ENCODE measurements at regions not wholly inside any gene's neighbourhood (a gene's known extent, or its start where the extent isn't known, plus 50 kb on each side); places are given as distances from the start of the nearest gene placed in this dataset.
A peak's percentile ranks its signal among the peaks of the same experiment; 100 is the strongest.

DNA sequence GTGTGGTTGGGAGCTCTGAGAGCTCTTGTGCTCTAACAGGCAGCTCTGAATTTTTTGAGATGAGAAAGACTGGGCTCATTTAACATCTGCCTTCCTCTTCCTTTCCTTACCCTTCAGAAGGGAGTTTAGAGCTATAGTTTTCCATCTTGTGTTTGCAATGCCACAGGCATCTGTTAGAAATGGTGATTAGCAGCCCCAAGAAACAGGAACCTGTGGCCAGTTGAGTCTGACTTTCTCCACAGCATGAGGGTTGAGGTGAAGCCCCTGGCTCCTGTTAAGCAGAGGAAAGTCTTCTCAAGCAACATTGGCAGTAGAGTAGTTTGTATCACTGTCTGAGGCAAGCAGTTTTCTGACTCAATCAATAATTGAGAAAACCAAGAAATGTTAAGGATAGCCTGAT is 577.4 kb downstream of the ZEB2 start:
- H3K9me3 Mint-ChIP-seq: no peaks in the 10 kb centered on the region
- H3K27me3 Mint-ChIP-seq: peaks cover 11% of the 10 kb centered on the region
- no peak overlapping the region for H3K4me3 Mint-ChIP-seq
- DNase-seq (ENCODE audit: low spot score in 2 of 2): no peak
- peaks cover 15% of the 10 kb centered on the region for H3K36me3 Mint-ChIP-seq
- no peak for ATAC-seq (ENCODE audit: low read depth)
- H3K4me1 Mint-ChIP-seq: peaks cover 3% of the 10 kb centered on the region
- no peak overlapping the region for H3K27ac Mint-ChIP-seq

DNA sequence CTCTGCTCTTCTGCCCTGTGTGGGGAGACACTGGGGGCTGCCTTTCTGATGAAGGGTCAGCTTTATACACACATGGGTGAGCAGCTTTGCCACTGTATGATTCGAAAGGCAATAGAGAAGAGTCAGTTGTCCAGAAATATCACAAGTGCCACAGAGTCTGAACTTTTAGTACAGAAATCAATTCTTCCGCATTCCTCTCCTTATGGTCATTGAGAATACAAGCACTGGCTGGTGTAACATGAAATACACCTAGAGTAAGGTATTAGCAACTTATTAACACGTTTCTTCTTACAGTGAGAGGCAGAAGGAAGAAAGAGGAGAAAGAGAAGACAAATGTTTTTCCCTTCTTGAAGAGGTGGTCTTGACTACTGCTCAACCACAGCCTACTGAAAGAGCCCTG is 579.2 kb downstream of the ZEB2 start:
- H3K27me3 Mint-ChIP-seq: peaks cover 11% of the 10 kb centered on the region
- H3K9me3 Mint-ChIP-seq: no peaks in the 10 kb centered on the region
- H3K4me3 Mint-ChIP-seq: no peak overlapping the region
- ATAC-seq (ENCODE audit: low read depth) (no peak), DNase-seq (ENCODE audit: low spot score in 2 of 2) (no peak)
- H3K27ac Mint-ChIP-seq: no peak overlapping the region
- H3K36me3 Mint-ChIP-seq: peaks cover 7% of the 10 kb centered on the region
- peaks cover 7% of the 10 kb centered on the region for H3K4me1 Mint-ChIP-seq

DNA sequence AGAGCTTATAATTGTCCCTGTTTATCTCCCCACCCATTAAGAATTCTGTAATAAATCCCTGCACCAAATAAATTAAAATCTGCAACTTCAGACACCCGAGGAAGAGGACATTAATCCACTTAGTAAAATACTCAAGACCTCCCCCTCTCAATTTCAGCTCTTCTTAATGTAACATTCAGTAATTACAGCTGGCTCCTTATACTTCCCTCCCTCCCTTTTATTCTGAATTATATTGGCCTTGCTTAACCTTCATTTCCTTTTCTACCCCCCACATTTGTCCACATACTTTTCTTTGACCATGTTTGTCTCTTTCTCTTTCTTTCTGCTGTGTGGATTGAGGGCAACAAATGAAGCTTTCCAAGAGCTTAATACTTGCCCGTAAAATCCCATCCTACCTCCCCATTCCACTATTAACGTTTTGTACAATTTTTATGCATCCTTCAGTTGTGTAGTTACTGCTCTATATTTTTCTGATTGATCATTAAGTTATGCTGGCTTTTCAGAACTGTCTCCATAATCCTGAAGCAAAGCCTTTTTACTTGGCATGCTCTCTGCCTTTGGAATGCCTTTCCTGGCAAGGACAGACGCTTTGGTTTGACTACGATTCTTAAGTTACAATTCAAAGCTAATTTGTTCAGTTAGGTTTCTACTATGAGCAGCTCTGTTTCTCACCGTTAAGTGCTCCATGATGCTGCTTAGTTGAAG is 580.1 kb downstream of the ZEB2 start:
- Mint-ChIP-seq H3K4me3 (no peak overlapping the region), H3K4me1 (peaks cover 7% of the 10 kb centered on the region), H3K9me3 (no peaks in the 10 kb centered on the region), H3K27me3 (peaks cover 11% of the 10 kb centered on the region), H3K27ac (no peak overlapping the region), H3K36me3 (peaks cover 3% of the 10 kb centered on the region)
- DNase-seq (ENCODE audit: low spot score in 2 of 2) (no peak), ATAC-seq (ENCODE audit: low read depth) (no peak)

DNA sequence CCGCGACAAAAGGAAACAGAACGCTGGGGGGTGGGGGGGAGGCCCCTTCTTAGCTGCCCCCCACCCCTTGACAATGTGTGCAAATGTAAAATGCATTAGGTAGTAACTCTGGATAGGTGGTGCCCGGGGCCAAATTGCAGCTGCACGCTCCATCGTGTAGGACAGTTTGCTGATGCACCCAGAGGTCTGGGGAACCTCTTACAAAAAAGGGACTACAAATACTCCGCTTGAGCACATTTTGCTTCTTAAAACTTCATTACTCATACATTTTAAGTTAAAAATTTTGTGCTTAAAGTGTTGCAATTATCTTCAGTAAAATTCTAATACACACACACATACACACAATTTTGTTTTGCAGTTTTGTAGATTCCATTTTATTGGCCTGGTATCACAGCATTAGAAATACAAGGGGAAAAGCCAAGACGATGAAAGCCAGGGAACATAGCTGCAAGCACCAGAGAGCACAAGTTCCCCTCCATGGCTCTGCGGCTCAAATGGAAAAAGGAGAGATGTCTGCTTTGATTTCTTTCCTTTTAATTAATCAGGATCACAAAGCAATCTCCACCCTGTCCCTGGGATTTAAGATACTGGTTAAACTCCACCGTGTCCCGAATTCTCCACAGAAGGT is 582.1 kb downstream of the ZEB2 start:
- peaks cover 7% of the 10 kb centered on the region for H3K4me1 Mint-ChIP-seq
- H3K27me3 Mint-ChIP-seq: peaks cover 11% of the 10 kb centered on the region
- no peak for DNase-seq (ENCODE audit: low spot score in 2 of 2)
- peak overlapping the region; percentile 35 for H3K4me3 Mint-ChIP-seq
- ATAC-seq (ENCODE audit: low read depth): peak; percentile 22
- H3K27ac Mint-ChIP-seq: no peak overlapping the region
- peaks cover under 1% of the 10 kb centered on the region for H3K36me3 Mint-ChIP-seq
- H3K9me3 Mint-ChIP-seq: no peaks in the 10 kb centered on the region

DNA sequence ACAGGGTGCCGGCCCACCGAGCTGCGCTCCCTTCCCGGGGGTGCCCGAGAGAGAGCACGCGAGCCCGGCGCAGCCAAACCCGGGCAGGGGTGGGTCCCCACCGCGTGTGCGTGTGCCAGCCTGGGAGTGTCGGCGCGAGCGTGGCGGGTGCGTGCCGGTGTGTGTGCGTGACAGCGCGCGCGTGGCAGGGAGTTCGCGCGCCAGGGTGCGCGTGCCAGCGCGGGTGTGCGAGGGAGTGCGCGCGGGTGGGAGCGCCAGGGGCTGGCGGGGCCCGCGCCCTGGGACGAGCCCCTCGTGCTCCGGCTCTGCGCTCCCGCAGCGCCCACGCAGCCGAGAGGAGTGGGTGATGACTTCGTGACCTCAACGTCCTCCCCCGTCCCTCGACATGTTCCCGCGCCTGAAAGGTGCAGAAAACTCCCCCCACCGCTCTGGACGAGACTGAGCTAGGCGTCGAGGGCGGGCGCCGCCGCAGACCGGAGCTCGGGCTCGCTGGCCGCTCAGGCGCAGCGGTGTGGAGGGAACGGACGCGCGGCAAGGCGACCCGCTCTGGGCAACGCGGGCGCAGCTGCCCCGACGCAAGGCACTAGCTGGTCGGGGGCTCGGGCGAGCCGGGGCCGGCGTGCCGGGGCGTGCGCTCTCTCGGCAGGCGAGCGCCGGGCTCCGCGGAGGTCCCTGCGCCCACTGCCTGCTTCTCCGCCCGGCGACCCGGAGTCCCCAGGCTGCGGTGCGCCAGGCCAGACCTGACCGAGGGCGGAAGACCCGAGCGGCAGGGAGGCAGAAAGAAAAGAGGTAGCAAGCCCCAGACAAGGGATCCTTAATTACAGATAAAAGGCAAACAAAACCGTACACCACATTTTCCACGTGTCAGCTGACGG is 582.8 kb downstream of the ZEB2 start:
- peak; percentile 4 to 11 for DNase-seq (ENCODE audit: low spot score in 2 of 2)
- Mint-ChIP-seq H3K27me3 (peaks cover 11% of the 10 kb centered on the region), H3K4me1 (peaks cover 7% of the 10 kb centered on the region)

DNA sequence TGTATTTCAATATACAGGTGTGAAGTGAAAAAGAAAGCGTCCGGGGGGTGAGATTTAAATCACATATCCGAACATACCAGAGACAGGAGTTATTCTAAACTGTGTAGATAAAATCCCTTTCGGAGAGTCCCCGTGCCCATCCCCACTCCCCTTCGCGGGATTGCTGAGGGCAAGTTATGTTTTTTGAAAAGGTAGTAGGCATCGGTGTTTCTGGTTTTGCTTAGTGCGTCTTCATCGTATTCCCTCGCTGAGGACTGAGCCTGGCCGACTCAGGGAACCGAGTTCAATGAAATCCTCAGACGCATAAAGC is 583.4 kb downstream of the ZEB2 start:
- peak overlapping the region; percentile 72 for H3K4me3 Mint-ChIP-seq
- no peak overlapping the region for H3K27ac Mint-ChIP-seq
- H3K36me3 Mint-ChIP-seq: no peaks in the 10 kb centered on the region
- H3K9me3 Mint-ChIP-seq: no peaks in the 10 kb centered on the region
- peaks cover 12% of the 10 kb centered on the region for H3K27me3 Mint-ChIP-seq
- DNase-seq (ENCODE audit: low spot score in 2 of 2) (no peak), ATAC-seq (ENCODE audit: low read depth) (no peak)
- peaks cover 7% of the 10 kb centered on the region for H3K4me1 Mint-ChIP-seq

More for the DNA sequence above, 582.8 kb downstream of the ZEB2 start:
- Mint-ChIP-seq H3K4me3 (peak overlapping the region; percentile 72), H3K27ac (no peak overlapping the region), H3K9me3 (no peaks in the 10 kb centered on the region), H3K36me3 (no peaks in the 10 kb centered on the region)
- peak; percentile 56 for ATAC-seq (ENCODE audit: low read depth)

DNA sequence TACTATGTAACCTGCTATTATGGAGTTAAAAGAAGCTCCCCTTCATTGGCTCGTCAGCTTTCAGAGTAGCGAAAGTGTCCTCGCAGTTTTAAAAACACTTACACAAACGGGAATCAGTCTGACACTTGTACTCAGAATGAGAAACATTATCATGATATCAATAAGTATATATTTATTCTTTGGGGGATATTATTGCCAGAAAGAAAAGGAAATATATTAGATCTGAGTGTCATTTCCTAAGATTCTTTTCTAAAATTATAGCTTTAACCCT is 584.5 kb downstream of the ZEB2 start:
- no peaks in the 10 kb centered on the region for H3K9me3 Mint-ChIP-seq
- H3K4me3 Mint-ChIP-seq: no peak overlapping the region
- DNase-seq (ENCODE audit: low spot score in 2 of 2): no peak
- no peak for ATAC-seq (ENCODE audit: low read depth)
- peaks cover 7% of the 10 kb centered on the region for H3K4me1 Mint-ChIP-seq
- H3K27ac Mint-ChIP-seq: no peak overlapping the region
- peaks cover 5% of the 10 kb centered on the region for H3K27me3 Mint-ChIP-seq
- no peaks in the 10 kb centered on the region for H3K36me3 Mint-ChIP-seq

DNA sequence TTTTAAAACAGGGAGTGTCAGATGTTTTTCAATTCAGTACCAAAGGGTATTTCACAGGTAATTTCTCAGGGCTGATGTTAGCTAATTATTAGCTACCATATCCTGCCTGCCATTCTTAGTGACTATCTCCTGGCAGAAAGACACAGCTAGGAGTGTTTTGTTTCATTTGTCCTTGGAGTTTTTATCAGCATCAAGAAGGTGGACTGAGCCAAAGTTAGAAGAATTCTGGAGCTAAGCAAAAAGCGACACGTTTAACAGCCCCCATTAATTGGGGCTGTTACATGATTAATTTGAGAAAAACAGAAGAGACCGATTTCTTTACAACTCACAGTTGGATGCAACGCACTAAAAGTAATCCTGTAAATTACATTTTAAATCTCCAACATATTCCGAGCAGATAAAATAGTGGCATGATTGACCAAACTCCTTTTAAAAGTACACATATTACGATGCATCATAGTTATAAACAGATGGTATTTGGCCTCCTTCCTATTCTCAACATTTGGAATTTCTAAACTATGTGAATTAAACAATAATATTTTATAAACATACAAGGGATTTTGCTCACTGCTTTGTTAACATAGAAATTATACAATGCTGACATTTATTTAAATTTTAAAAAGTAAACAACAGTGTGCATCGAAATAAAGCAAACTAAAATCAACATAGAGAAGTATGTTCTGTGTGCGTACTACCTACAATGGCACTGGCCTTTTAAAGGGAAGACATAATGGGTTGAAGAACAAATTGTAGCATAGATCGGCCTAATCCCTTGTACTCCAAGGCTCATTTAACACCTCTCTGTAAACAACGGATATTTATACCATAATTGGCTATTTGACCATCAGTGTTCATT is 585.1 kb downstream of the ZEB2 start:
- no peak overlapping the region for H3K4me3 Mint-ChIP-seq
- peaks cover 7% of the 10 kb centered on the region for H3K4me1 Mint-ChIP-seq
- ATAC-seq (ENCODE audit: low read depth) (no peak), DNase-seq (ENCODE audit: low spot score in 2 of 2) (no peak)
- peaks cover 4% of the 10 kb centered on the region for H3K27me3 Mint-ChIP-seq
- no peaks in the 10 kb centered on the region for H3K9me3 Mint-ChIP-seq
- H3K27ac Mint-ChIP-seq: no peak overlapping the region
- no peaks in the 10 kb centered on the region for H3K36me3 Mint-ChIP-seq

DNA sequence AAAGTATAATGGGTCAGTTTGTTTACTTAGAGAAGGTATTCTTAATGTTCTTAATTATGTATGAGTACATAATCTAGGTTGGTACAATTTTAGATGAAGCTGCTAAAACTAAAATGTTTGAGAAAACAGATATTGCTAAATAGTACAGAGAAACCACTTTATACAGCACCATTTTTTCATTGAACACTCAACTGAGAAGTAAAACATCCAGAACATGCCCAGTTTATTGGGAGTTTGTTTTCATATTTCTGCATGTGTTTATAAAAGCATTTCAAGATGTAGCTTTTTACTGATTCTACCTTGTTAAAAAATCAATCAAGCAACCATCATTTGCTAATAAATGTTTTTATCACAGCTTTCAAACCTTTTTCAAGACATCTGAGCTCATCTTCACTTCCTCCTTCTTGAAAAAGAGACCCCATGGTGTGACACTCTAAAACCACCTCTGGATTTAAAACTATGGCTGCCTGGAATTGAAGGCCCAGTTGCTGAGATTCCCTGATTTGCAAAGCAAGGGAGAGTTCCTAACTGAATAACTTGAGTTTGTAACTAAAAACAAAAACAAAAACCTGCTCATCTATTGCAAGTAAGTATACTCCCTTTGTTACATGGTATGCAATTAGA is 585.9 kb downstream of the ZEB2 start:
- no peaks in the 10 kb centered on the region for H3K9me3 Mint-ChIP-seq
- H3K4me1 Mint-ChIP-seq: peaks cover 7% of the 10 kb centered on the region
- no peak overlapping the region for H3K27ac Mint-ChIP-seq
- peaks cover 1% of the 10 kb centered on the region for H3K27me3 Mint-ChIP-seq
- no peak for ATAC-seq (ENCODE audit: low read depth)
- no peaks in the 10 kb centered on the region for H3K36me3 Mint-ChIP-seq
- no peak for DNase-seq (ENCODE audit: low spot score in 2 of 2)
- H3K4me3 Mint-ChIP-seq: no peak overlapping the region

DNA sequence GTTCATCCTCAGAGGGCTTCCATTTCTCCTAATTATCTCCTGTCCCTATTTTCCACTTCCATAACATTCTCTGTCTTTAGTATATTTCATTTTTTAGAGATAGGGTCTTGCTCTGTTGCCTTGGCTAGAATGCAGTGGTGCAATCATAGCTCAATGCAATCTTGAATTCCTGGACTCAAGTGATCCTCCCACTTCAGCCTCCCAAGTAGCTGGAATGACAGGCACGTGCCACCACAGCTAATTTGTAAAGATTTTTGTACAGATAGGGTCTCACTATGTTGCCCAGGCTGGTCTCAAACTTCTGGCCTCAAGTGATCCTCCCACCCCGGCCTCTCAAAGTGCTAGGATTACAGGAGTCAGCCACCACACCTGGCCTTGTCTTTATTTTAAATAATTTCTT is 589.0 kb downstream of the ZEB2 start:
- H3K27me3 Mint-ChIP-seq: peaks cover 5% of the 10 kb centered on the region
- H3K4me3 Mint-ChIP-seq: no peak overlapping the region
- no peak for ATAC-seq (ENCODE audit: low read depth)
- DNase-seq (ENCODE audit: low spot score in 2 of 2): no peak
- no peaks in the 10 kb centered on the region for H3K36me3 Mint-ChIP-seq
- no peak overlapping the region for H3K27ac Mint-ChIP-seq
- no peaks in the 10 kb centered on the region for H3K4me1 Mint-ChIP-seq
- H3K9me3 Mint-ChIP-seq: no peaks in the 10 kb centered on the region

DNA sequence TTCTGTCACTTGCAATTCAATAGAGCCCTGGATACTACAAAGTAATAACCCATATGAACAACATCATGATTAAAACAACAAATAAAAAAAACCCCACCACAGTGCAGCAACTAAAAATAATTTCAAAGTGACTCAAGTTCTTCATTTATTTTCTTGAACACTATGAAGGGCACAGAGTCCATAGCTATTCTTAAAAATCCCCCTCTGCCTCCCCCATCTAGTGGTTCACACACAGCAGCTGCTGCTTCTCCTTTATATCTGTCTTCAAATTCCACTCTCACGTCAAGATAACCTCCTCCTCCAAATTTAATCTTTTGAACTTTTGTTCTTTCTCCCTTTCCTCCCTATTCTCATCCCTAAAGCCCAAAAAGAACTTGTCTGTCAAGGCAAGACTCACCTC is 591.3 kb downstream of the ZEB2 start:
- H3K9me3 Mint-ChIP-seq: no peaks in the 10 kb centered on the region
- peaks cover 7% of the 10 kb centered on the region for H3K27me3 Mint-ChIP-seq
- no peaks in the 10 kb centered on the region for H3K36me3 Mint-ChIP-seq
- no peak for ATAC-seq (ENCODE audit: low read depth)
- DNase-seq (ENCODE audit: low spot score in 2 of 2): no peak
- H3K27ac Mint-ChIP-seq: no peak overlapping the region
- H3K4me3 Mint-ChIP-seq: no peak overlapping the region
- no peaks in the 10 kb centered on the region for H3K4me1 Mint-ChIP-seq

DNA sequence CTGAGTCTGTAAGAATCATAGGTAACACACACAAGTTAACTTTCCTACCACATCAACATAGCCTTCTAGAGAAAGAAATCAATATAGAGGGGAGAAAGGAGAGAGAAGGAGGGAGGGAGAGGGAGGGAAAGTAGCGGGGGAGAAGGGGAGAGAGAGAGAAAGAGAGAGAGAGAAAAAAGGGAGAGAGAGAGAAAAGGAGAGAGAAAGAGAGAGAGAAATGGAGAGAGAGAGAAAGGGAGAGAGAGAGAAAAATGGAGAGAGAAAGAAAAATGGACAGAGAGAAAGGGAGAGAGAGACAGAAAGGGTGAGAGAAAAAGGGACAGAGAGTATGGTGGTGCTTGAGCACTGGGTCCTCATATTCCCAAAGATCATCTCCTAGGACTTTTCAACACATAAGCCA is 591.7 kb downstream of the ZEB2 start:
- H3K9me3 Mint-ChIP-seq: no peaks in the 10 kb centered on the region
- no peaks in the 10 kb centered on the region for H3K4me1 Mint-ChIP-seq
- ATAC-seq (ENCODE audit: low read depth): no peak
- H3K36me3 Mint-ChIP-seq: no peaks in the 10 kb centered on the region
- H3K4me3 Mint-ChIP-seq: no peak overlapping the region
- H3K27ac Mint-ChIP-seq: no peak overlapping the region
- H3K27me3 Mint-ChIP-seq: peaks cover 7% of the 10 kb centered on the region
- DNase-seq (ENCODE audit: low spot score in 2 of 2): no peak

DNA sequence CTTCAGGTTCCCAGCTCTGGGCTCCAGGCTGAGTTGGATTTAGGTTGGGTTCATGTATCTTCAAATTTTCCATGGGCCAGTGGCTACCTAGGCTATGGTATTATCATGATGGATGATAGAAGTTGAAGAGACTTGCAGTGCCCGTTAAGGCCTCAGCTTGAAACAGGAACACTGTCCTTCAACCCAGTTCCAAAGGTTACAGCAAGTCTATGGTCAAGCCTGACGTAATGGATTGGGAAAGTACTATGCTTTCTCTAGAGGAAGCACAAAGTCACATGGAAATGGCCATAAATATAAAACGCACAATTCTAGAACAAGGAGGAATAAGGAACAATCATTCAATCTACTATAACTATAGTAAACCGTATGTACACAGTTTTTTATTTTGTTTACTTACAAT is 593.2 kb downstream of the ZEB2 start:
- Mint-ChIP-seq H3K4me3 (no peak overlapping the region), H3K4me1 (no peaks in the 10 kb centered on the region)

More for the DNA sequence above, 593.2 kb downstream of the ZEB2 start:
- Mint-ChIP-seq H3K27me3 (peaks cover 6% of the 10 kb centered on the region), H3K9me3 (no peaks in the 10 kb centered on the region), H3K36me3 (no peaks in the 10 kb centered on the region), H3K27ac (no peak overlapping the region)
- ATAC-seq (ENCODE audit: low read depth): no peak
- no peak for DNase-seq (ENCODE audit: low spot score in 2 of 2)

Measured in memory B cell (primary cell).